ENCODE measurements at regions not wholly inside any gene's neighbourhood (a gene's known extent, or its start where the extent isn't known, plus 50 kb on each side); places are given as distances from the start of the nearest gene placed in this dataset.

DNA sequence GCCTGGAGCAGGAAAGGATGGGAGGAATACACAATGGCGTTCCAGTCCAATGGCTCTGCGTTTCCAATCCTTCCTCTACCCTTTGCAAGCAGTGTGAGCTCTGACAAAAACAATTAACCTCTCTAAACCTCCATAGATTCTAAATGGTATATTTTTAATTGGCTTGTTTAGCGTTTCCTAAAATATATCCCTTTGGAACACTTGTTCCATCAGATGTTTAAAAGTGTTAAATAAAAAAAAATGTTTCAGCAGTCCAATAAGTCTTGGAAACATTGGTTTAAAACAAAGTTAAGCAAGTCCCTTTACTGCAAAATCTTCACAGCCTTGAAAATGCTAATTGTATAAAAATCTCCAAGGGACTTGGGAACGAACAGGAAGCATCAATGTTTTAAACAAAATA, 432.3 kb upstream of the ARRDC4 start:
- no peak overlapping the region for H3K4me2 ChIP-seq (ENCODE audit: control insufficient read depth, extremely low read depth, insufficient read depth, low read depth, low read length)
- no peak for FAIRE-seq
- H3K9me3 ChIP-seq (ENCODE audit: control insufficient read depth, low read depth, low read length), result no peaks in the 10 kb centered on the region
- no peak overlapping the region for H3K9ac ChIP-seq (ENCODE audit: control insufficient read depth, extremely low read depth, insufficient read depth, low read length)
- no peak overlapping the region for H3K4me3 ChIP-seq (ENCODE audit: control insufficient read depth in 2 of 3, extremely low read depth in 1 of 3, insufficient read depth in 2 of 3, low read depth in 1 of 3, low read length in 3 of 3)
- H3K36me3 ChIP-seq (ENCODE audit: control insufficient read depth in 2 of 2, extremely low read depth in 1 of 2, insufficient read depth in 2 of 2, low read length in 2 of 2), result no peaks in the 10 kb centered on the region
- H3K4me1 ChIP-seq (ENCODE audit: control insufficient read depth, extremely low read depth, insufficient read depth, low read length), result no peaks in the 10 kb centered on the region
- no peaks in the 10 kb centered on the region for H3K27me3 ChIP-seq (ENCODE audit: control insufficient read depth, extremely low read depth, insufficient read depth, low read length)
- H3K9me1 ChIP-seq (ENCODE audit: control insufficient read depth, extremely low read depth, insufficient read depth, low read length), result no peaks in the 10 kb centered on the region
- dilution Hi-C loops (cut with MboI; ENCODE audit: extremely low pct_ligation_motif_present, low sequenced_read_pairs), result no loop called here
- no peaks in the 10 kb centered on the region for H4K20me1 ChIP-seq (ENCODE audit: control insufficient read depth, extremely low read depth, insufficient read depth, low read length)
- no peak for DNase-seq (ENCODE audit: low read depth, low spot score)
- no peak for TF ChIP-seq EZH2 (IDR thresholded peaks at IDR 0.05; ENCODE audit: low read length)
- TF ChIP-seq, protein P1, sequence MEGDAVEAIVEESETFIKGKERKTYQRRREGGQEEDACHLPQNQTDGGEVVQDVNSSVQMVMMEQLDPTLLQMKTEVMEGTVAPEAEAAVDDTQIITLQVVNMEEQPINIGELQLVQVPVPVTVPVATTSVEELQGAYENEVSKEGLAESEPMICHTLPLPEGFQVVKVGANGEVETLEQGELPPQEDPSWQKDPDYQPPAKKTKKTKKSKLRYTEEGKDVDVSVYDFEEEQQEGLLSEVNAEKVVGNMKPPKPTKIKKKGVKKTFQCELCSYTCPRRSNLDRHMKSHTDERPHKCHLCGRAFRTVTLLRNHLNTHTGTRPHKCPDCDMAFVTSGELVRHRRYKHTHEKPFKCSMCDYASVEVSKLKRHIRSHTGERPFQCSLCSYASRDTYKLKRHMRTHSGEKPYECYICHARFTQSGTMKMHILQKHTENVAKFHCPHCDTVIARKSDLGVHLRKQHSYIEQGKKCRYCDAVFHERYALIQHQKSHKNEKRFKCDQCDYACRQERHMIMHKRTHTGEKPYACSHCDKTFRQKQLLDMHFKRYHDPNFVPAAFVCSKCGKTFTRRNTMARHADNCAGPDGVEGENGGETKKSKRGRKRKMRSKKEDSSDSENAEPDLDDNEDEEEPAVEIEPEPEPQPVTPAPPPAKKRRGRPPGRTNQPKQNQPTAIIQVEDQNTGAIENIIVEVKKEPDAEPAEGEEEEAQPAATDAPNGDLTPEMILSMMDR (optimal IDR thresholded peaks at IDR 0.05 in 1 of 3, IDR thresholded peaks at IDR 0.05 in 1 of 3, conservative IDR thresholded peaks at IDR 0.05 in 1 of 3; ENCODE audit: extremely low read depth in 1 of 3, insufficient read depth in 2 of 3, low read length in 3 of 3), result no peak
- H3K79me2 ChIP-seq (ENCODE audit: control insufficient read depth, insufficient read depth, low read length), result no peaks in the 10 kb centered on the region
- H3K27ac ChIP-seq (ENCODE audit: control insufficient read depth, insufficient read depth, low read length), result no peak overlapping the region
- H2AFZ ChIP-seq (ENCODE audit: control insufficient read depth, low read length), result no peak overlapping the region

DNA sequence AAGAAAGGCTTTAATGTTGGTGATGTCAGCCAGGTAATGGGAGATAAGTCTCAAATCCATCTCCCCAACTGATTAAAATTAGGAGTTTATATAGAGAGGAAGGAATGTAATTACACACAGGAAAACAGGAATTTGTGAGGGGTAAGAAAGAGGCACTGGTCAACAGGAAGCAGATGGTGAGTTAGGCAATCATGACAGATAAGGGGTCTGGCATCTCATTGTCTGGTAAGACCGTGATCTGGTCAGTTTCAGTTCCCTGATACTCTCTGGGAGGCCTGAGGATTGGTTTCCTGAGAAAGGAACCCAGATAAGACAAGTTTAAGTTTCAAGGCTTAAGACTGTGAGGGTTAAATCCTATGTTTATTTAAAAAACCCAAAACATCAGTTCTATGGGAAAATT, 414.7 kb upstream of the ARRDC4 start:
- H3K36me3 ChIP-seq (ENCODE audit: control insufficient read depth in 2 of 2, extremely low read depth in 1 of 2, insufficient read depth in 2 of 2, low read length in 2 of 2), result no peaks in the 10 kb centered on the region
- H3K9ac ChIP-seq (ENCODE audit: control insufficient read depth, extremely low read depth, insufficient read depth, low read length), result no peak overlapping the region
- H3K4me1 ChIP-seq (ENCODE audit: control insufficient read depth, extremely low read depth, insufficient read depth, low read length), result no peaks in the 10 kb centered on the region
- H3K9me3 ChIP-seq (ENCODE audit: control insufficient read depth, low read depth, low read length), result no peaks in the 10 kb centered on the region
- no peak overlapping the region for H2AFZ ChIP-seq (ENCODE audit: control insufficient read depth, low read length)
- H3K27me3 ChIP-seq (ENCODE audit: control insufficient read depth, extremely low read depth, insufficient read depth, low read length), result no peaks in the 10 kb centered on the region
- DNase-seq (ENCODE audit: low read depth, low spot score) (no peak), FAIRE-seq (no peak)
- no peak overlapping the region for H3K27ac ChIP-seq (ENCODE audit: control insufficient read depth, insufficient read depth, low read length)
- no peaks in the 10 kb centered on the region for H3K79me2 ChIP-seq (ENCODE audit: control insufficient read depth, insufficient read depth, low read length)
- TF ChIP-seq, protein P1 (optimal IDR thresholded peaks at IDR 0.05 in 1 of 3, IDR thresholded peaks at IDR 0.05 in 1 of 3, conservative IDR thresholded peaks at IDR 0.05 in 1 of 3; ENCODE audit: extremely low read depth in 1 of 3, insufficient read depth in 2 of 3, low read length in 3 of 3), result no peak
- TF ChIP-seq EZH2 (IDR thresholded peaks at IDR 0.05; ENCODE audit: low read length), result no peak
- H3K4me3 ChIP-seq (ENCODE audit: control insufficient read depth in 2 of 3, extremely low read depth in 1 of 3, insufficient read depth in 2 of 3, low read depth in 1 of 3, low read length in 3 of 3), result no peak overlapping the region
- H3K9me1 ChIP-seq (ENCODE audit: control insufficient read depth, extremely low read depth, insufficient read depth, low read length), result no peaks in the 10 kb centered on the region
- no peaks in the 10 kb centered on the region for H4K20me1 ChIP-seq (ENCODE audit: control insufficient read depth, extremely low read depth, insufficient read depth, low read length)
- dilution Hi-C loops (cut with MboI; ENCODE audit: extremely low pct_ligation_motif_present, low sequenced_read_pairs), result no loop called here
- no peak overlapping the region for H3K4me2 ChIP-seq (ENCODE audit: control insufficient read depth, extremely low read depth, insufficient read depth, low read depth, low read length)
